Vagina (tissue), 2 donors: ENCODE measurements at regions not wholly inside any gene's neighbourhood (a gene's known extent, or its start where the extent isn't known, plus 50 kb on each side); places are given as distances from the start of the nearest gene placed in this dataset.
"Not testable (repeated sequence)": the region's sequence is repeated elsewhere in the genome, so short reads cannot be mapped to it uniquely, and the experiment has no call there.

Experiments
- CTCF ChIP-seq, 3 experiments: fragments of 450-650 bp in 2 of 3; fragments of 200-600 bp in 1 of 3; sonication (generic) in 1 of 3; IDR thresholded peaks; one replicate each; pipeline ENCODE4 v1.5.1; 2017 to 2019; ENCODE audit warnings: antibody characterized with exemption in 3 of 3, mild to moderate bottlenecking in 2 of 3, moderate library complexity in 2 of 3
- POLR2AphosphoS5 ChIP-seq, 2 donors: sonication (generic); formaldehyde crosslinking; IDR thresholded peaks; one replicate each; pipeline ENCODE4 v1.9.0; 2017; ENCODE audit warnings: antibody characterized with exemption in 2 of 2, mild to moderate bottlenecking in 2 of 2, low read depth in 1 of 2; ENCODE audit not compliant: insufficient read depth in 1 of 2

GRCh38 chr1:120534361-120535047 is 119.7 kb downstream of the NBPF8 start:
- TF ChIP-seq CTCF (IDR thresholded peaks at IDR 0.05); POLR2AphosphoS5 (IDR thresholded peaks at IDR 0.05; ENCODE audit: insufficient read depth in 1 of 2, low read depth in 1 of 2): not testable (repeated sequence)
